NCI-H2171 (cell line): ENCODE measurements at regions not wholly inside any gene's neighbourhood (a gene's known extent, or its start where the extent isn't known, plus 50 kb on each side); places are given as distances from the start of the nearest gene placed in this dataset.
"Not testable (repeated sequence)": the region's sequence is repeated elsewhere in the genome, so short reads cannot be mapped to it uniquely, and the experiment has no call there.

Source experiments
- DNase-seq: peaks from one replicate; lab custom pipeline; 2025; lab: John Stamatoyannopoulos, UW

- no peak for DNase-seq
Measured at GRCh38 chr5:91491229-91491628, 108.1 kb upstream of the ARRDC3 start.

DNA sequence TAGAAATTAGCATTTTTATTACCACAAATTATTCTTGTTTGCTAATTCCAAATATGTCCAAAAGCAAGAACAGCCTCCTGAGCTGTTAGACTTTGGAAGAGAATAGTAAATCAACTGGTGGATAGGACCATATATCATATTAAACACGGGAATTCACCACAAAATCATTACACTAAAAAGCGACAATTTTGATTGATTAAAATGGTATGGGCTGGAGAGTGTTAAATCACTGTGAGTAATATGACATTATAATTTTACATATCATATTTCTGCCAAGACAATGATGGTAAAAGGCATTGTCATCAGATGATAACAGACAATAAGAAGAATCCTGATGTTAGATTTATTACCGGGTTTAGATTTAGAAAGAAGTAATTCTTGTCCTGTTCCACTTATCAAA, 107.2 kb upstream of the ARRDC3 start:
- DNase-seq = no peak

DNA sequence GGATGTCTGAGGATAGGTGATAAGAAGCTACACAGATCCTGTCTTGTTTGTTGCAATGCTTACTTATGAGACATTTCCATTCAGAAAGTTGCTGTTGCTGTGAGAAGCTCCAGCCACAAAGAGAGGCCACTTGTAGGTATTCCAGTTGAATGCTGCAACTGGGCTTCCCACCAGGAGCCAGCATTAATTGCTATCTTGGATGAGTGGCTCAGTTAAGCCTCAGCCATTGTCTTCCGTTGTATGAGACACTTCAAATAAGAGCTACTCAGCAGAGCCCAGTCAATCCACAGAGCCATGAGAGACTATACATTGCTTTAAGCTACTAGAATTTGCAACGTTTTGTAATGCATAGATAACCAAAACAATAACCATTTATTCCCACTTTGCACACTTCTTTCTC, 104.3 kb upstream of the ARRDC3 start:
- no peak for DNase-seq

- DNase-seq = no peak
Measured at GRCh38 chr5:91486638-91487037, 103.5 kb upstream of the ARRDC3 start.

- no peak for DNase-seq
Measured at GRCh38 chr5:91484662-91485061, 101.5 kb upstream of the ARRDC3 start.

- DNase-seq = not testable (repeated sequence)
Measured at GRCh38 chr5:91479376-91479775, 96.3 kb upstream of the ARRDC3 start.

DNA sequence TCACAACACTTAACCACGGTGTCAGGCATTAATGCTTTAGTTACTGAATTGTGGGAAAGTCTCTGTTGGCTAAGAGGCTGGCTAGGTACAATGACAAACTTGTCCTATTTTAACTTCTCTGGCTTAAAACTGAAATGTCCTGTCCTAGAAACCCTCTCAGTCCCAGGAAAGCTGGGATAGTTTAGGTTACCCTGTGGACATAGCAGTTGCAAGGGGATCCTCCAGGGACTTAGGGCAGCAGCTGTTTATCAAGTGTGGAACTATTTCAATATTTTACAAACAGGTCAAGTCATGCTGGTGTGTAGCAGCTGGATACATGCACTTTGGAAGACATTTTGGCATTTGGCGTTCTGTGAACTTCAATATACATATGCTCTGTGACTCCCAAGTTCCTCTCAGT, 95.0 kb upstream of the ARRDC3 start:
- no peak for DNase-seq

DNA sequence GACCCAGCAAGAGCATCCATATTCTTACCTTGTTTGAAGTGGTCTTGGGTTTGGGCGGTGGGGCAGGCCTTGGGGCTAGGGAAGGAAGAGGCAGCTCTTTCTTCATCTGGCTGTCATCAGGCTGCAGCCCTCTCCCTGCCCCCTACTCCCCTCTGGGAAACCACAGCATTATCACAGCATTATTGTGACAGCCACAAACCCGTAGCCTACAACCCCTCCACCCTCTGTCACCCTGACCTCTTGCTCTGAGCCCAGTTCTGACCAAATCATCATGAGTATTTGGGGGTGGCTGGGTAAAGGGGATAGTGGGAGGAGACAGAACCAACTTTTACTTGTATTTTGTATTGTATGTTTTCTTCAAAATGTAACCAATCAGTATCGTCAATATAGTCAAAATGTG, 94.3 kb upstream of the ARRDC3 start:
- DNase-seq = no peak

- no peak for DNase-seq
Measured at GRCh38 chr5:91474201-91474600, 91.1 kb upstream of the ARRDC3 start.

DNA sequence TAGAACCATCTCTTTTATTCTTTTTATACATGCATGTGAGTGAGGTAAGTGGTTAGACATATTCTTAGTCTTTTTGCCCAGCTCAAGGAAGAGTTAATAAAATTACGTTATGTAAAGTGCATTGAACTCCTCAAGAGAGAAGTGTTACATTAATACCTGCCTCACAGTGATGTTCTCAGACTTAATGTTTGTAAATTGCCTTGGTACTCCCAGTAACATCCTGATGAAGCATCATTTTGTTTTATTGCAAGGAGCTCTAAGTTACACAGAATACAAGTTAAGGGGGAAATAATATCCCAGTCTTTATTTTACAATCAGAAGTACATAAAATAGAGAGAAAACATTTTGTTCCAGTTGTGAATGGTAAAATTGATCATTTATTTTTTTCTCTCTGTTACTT, 89.5 kb upstream of the ARRDC3 start:
- DNase-seq = no peak

DNA sequence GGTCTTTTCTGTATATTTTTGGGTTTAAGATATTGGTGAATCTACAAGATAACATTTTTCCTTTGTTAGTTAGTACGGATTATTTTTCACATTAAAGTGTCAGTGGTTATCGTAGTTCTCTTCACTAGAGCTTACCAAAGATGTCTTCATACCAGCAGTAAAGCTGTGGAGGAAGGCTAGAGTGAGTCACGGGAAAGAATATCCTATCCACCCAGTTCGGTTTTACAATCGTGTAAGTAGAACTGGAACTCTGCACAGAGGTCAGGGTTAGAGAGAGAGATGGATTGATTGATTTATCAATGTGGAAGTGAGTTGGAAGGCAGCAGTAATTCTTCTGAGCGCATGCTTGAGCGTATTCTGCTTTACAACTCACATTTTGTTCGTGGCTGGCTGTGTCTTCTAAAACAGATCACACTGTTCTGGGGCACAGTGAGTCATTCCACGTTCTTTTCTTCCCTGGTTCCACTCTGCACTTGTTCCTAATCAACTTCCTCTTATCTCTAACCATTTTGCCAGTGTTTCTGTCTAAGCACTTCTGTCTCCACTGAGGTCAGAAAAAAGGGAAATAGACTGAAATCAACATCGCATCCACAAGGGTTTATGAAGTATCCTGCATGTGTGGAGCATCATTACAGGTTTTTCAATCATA, 86.5 kb upstream of the ARRDC3 start:
- no peak for DNase-seq

DNA sequence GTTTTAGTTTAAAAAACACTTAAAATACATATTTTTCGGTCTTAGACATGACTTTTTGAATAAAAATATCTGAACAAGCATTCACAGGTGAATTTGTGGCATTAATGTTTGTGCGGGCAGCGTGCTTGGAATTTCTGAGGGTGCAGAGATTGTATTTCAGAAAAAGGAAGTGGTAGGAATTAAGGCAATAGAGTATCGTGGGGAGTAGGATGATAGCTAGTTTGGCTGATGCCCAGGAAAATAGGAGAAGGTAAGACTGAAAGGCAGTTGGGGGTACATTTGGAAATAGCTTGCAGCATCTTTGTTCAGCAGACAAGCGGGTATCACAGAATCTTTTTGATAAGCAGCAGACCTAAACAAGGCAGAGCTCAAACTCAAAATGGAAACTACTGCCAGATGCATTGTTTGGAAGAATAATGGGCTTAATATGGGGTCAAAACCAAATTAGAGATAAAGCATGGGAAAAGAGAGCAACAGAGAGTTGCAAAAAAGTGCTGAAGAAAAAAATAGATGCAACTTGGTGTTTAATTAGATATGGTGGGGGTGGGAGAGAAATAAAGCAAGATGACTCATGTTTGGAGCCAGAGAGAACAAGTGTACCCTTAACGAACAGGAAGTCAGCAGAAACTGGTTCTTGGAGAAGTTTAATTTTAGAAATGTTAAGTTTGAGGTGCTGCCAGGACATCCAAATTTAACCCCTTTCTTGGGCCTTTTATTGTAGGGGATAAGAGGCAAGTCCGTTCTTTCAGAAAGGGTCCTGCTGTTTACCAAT, 85.7 kb upstream of the ARRDC3 start:
- DNase-seq = no peak

DNA sequence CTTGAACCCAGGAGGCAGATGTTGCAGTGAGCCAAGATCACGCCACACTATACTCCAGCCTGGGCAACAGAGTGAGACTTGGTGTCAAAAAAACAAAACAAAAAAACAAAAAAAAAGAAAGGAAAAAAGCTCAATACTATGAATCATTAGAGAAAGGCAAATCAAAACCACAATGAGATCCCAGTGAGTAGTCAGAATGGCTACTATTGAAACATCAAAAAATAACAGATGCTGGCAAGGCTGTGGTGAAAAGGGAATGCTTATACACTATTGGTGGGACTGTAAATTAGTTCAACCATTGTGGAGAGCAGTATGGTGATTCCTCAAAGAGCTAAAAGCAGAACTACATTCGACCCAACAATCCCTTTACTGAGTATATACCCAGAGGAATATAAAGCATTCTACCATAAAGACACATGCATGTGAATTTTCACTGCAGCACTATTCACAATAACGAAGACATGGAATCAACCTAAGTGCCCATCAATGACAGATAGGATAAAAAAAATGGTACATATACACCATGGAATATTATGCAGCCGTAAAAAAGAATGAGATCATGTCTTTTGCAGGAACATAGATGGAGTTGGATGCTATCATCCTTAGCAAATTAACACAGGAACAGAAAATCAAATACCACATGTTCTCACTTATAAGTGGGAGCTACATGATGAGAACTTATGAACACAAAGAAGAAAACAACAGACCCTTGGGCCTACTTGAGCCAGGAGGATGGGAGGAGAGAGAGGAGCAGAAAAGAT, 81.9 kb upstream of the ARRDC3 start:
- no peak for DNase-seq

DNA sequence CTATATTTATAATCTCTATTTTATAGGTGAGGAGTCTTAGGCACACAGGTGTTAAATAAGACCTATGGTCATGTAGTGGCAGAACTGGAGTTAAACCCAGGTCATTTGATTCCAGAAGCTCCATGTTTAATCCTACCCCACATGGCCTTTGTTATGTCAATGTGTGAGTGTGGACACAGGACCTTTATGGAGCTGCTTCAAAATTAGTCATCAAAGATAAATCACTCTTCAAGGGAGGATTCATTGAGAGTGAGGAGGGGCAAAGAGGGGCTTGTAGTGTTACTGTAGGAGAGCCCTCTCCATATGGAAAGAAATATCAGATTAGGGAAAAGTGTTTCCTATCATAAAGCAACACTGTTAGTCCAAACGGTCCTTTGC, 74.6 kb upstream of the ARRDC3 start:
- DNase-seq = no peak

GRCh38 chr5:91456928-91457680, 74.0 kb upstream of the ARRDC3 start:
- DNase-seq = no peak

- no peak for DNase-seq
Measured at GRCh38 chr5:91449083-91449482, 66.0 kb upstream of the ARRDC3 start.

DNA sequence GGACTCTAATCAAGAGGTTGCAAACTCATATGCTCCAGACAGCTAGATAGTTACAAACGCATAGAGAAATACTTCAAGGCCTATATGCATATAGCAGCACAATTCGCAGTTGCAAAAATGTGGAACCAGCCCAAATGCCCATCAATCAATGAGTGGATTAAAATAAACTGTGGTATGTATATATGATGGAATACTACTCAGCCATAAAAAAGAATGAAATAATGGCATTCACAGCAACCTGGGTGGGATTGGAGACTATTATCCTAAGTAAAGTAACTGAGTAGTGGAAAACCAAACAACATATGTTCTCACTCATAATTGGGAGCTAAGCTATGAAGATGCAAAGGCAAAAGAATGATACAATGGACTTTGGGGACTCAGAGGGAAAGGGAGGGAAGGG, 65.0 kb upstream of the ARRDC3 start:
- DNase-seq = not testable (repeated sequence)

GRCh38 chr5:91446880-91447279, 63.8 kb upstream of the ARRDC3 start:
- DNase-seq = not testable (repeated sequence)

DNA sequence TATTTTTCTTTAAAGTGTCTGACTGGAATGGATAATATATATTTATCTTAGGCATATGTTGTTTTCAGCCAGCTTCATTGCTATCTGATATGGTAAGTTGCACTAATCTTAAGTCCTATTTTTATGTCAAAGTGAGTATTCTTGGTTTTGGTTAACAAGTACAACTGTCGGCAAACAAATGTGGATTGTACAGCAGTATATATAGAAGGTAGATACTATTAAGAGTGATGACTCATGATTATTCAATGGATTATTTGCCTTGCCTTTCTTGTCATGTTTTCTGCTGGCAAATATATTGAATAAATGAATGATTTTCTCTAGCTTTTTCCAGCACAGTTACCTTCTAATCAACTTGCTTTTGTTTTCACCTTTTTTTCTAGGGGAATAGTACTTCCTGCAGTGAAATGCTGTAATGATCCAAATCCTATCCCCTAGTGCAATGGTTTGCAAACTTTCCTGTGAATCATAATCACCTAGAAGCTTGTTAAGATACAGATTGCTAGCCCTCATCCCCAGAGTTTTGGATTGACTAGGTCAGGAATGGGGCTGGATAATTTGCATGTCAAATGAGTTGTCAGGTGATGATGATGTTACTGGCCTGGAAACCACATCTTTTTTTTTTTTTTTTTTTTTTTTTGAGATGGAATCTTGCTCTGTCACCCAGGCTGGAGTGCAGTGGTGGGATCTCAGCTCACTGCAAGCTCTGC, 60.8 kb upstream of the ARRDC3 start:
- no peak for DNase-seq

GRCh38 chr5:91443023-91443422, 59.9 kb upstream of the ARRDC3 start:
- DNase-seq = no peak

DNA sequence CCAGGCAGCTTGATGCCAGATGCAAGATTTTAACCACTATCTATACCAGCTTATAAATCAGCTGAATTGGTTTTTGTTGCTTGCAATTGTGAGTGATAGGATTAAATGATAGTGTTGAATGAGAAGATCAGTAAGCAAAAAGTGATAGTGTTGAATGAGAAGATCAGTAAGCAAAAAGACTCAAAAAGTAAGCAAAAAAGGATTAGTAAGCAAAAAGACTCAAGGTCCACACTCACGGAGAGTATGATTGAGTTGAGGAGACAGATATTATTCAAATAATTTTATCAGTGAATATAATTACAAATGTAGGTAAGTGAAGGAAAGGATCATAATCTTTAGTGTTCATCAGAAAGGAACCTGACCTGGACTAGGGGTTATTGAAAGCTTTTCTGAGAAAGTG, 58.0 kb upstream of the ARRDC3 start:
- DNase-seq = no peak

DNA sequence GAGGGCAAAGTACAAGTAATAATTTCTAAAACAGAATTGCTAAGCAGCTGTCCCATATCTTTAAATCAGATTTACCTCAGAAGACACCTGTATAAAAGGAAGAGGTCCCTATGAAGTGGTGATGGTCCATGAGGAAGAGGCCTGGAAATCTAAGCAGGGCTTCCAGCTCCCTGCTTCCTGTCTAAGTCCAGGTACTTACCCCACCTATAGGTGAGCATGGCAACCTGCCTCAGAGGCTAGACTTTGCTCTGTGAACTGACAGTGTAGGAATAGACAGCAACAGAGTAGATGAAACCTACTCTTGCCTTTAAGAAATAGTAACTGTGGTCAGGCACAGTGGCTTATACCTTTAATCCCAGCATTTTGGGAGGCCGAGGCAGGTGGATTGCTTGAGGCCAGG, 55.8 kb upstream of the ARRDC3 start:
- no peak for DNase-seq
